GM18870 (cell line): ENCODE measurements at regions not wholly inside any gene's neighbourhood (a gene's known extent, or its start where the extent isn't known, plus 50 kb on each side); places are given as distances from the start of the nearest gene placed in this dataset.
"Not testable (repeated sequence)": the region's sequence is repeated elsewhere in the genome, so short reads cannot be mapped to it uniquely, and the experiment has no call there.

Source experiments
- ATAC-seq: cut with Tn5 transposase; IDR thresholded peaks from one replicate; pipeline ENCODE4 v1.9.1; 2021; ENCODE audit warnings: moderate library complexity; ENCODE audit not compliant: unreplicated experiment

- ATAC-seq = no peak
Observed at GRCh38 chr3:176097027-176097426, 1100.3 kb downstream of the TBL1XR1 start.

GRCh38 chr3:176093892-176094291, 1103.4 kb downstream of the TBL1XR1 start:
- ATAC-seq = not testable (repeated sequence)

- ATAC-seq = no peak
Observed at GRCh38 chr3:176090727-176091126, 1106.6 kb downstream of the TBL1XR1 start.

GRCh38 chr3:176088962-176089383, 1108.3 kb downstream of the TBL1XR1 start:
- no peak for ATAC-seq

- ATAC-seq = no peak
Observed at GRCh38 chr3:176087066-176087697, 1110.1 kb downstream of the TBL1XR1 start.

- no peak for ATAC-seq
Observed at GRCh38 chr3:176079785-176080184, 1117.5 kb downstream of the TBL1XR1 start.

GRCh38 chr3:176078906-176079305, 1118.4 kb downstream of the TBL1XR1 start:
- ATAC-seq = no peak

- ATAC-seq = no peak
Observed at GRCh38 chr3:176075491-176075890, 1121.8 kb downstream of the TBL1XR1 start.

- ATAC-seq = no peak
Observed at GRCh38 chr3:176075046-176075445, 1122.2 kb downstream of the TBL1XR1 start.

GRCh38 chr3:176074096-176074495, 1123.2 kb downstream of the TBL1XR1 start:
- no peak for ATAC-seq

- no peak for ATAC-seq
Observed at GRCh38 chr3:176071943-176072342, 1125.3 kb downstream of the TBL1XR1 start.

GRCh38 chr3:176068750-176069149, 1128.5 kb downstream of the TBL1XR1 start:
- no peak for ATAC-seq

- no peak for ATAC-seq
Observed at GRCh38 chr3:176058856-176059255, 1138.4 kb downstream of the TBL1XR1 start.

GRCh38 chr3:176055836-176056235, 1141.4 kb downstream of the TBL1XR1 start:
- ATAC-seq = no peak

GRCh38 chr3:176051766-176052165, 1145.5 kb downstream of the TBL1XR1 start:
- ATAC-seq = no peak

GRCh38 chr3:176046703-176047102, 1150.6 kb downstream of the TBL1XR1 start:
- no peak for ATAC-seq

GRCh38 chr3:176041812-176042211, 1155.5 kb downstream of the TBL1XR1 start:
- no peak for ATAC-seq

- ATAC-seq = no peak
Observed at GRCh38 chr3:176041185-176041584, 1156.1 kb downstream of the TBL1XR1 start.

GRCh38 chr3:176037636-176038035, 1159.6 kb downstream of the TBL1XR1 start:
- ATAC-seq = no peak

GRCh38 chr3:176032043-176032442, 1165.2 kb downstream of the TBL1XR1 start:
- no peak for ATAC-seq

GRCh38 chr3:176016203-176016602, 1157.1 kb downstream of the NAALADL2 start:
- ATAC-seq = not testable (repeated sequence)

- ATAC-seq = not testable (repeated sequence)
Observed at GRCh38 chr3:176015228-176015627, 1156.1 kb downstream of the NAALADL2 start.

- ATAC-seq = no peak
Observed at GRCh38 chr3:176009256-176009655, 1150.1 kb downstream of the NAALADL2 start.
